H1 (cell line): ENCODE measurements at regions not wholly inside any gene's neighbourhood (a gene's known extent, or its start where the extent isn't known, plus 50 kb on each side); places are given as distances from the start of the nearest gene placed in this dataset.

Experiments
- CTCF ChIA-PET: fragments of 300-600 bp; sonication (Branson Sonifier 250); formaldehyde crosslinking; loops from one replicate; lab custom pipeline; 2021; ENCODE audit not compliant: partially characterized antibody; lab: Charles Lee
- POLR2A ChIA-PET: fragments of 300-600 bp; sonication (Branson Sonifier 250); formaldehyde crosslinking; loops from one replicate; lab custom pipeline; 2021; ENCODE audit warnings: inconsistent platforms; ENCODE audit not compliant: partially characterized antibody; lab: Charles Lee
- DNase-seq, 2 experiments: peaks; one replicate each; pipeline versions ENCODE4 v3.0.0 to v3.0.0-alpha.2; 2010 to 2022; ENCODE audit warnings: low spot score in 2 of 2, low read depth in 1 of 2, mixed read lengths in 1 of 2
- FAIRE-seq: peaks from 2 replicates; lab custom pipeline; 2011; peaks lifted over from hg19 to GRCh38; lab: Jason Lieb, UNC
- H2AFZ ChIP-seq: 2 replicates; pipeline ENCODE4 v1.8.1; 2012; ENCODE audit warnings: low read length, inconsistent platforms
- H2AK5ac ChIP-seq: 2 replicates; pipeline ENCODE4 v1.6.1; 2013; ENCODE audit warnings: low read depth, low read length
- H2BK120ac ChIP-seq: replicated peaks from 2 replicates; pipeline ENCODE3; 2013; ENCODE audit warnings: low read depth, low read length, inconsistent platforms
- H2BK12ac ChIP-seq: 2 replicates; pipeline ENCODE4 v1.6.1; 2013; ENCODE audit warnings: low read depth, low read length
- H2BK15ac ChIP-seq: 2 replicates; pipeline ENCODE4 v1.6.1; 2013; ENCODE audit warnings: low read length
- H2BK20ac ChIP-seq: 2 replicates; pipeline ENCODE4 v1.6.1; 2013; ENCODE audit warnings: low read length
- H2BK5ac ChIP-seq: 2 replicates; pipeline ENCODE4 v1.6.1; 2013; ENCODE audit warnings: low read depth, low read length
- H3K14ac ChIP-seq: 2 replicates; pipeline ENCODE4 v1.6.1; 2013; ENCODE audit warnings: inconsistent platforms; ENCODE audit not compliant: insufficient read length
- H3K18ac ChIP-seq: 2 replicates; pipeline ENCODE4 v1.6.1; 2013; ENCODE audit warnings: low read length; ENCODE audit errors: extremely low read depth
- H3K23ac ChIP-seq: 2 replicates; pipeline ENCODE4 v1.6.1; 2013; ENCODE audit warnings: inconsistent platforms; ENCODE audit not compliant: insufficient read length
- H3K23me2 ChIP-seq: 2 replicates; pipeline ENCODE4 v1.6.1; 2013; ENCODE audit warnings: low read depth, low read length
- H3K27ac ChIP-seq: 2 replicates; pipeline ENCODE4 v1.6.1; 2011; ENCODE audit warnings: low read depth, low read length, inconsistent platforms
- H3K27me3 ChIP-seq, 4 experiments: replicated peaks in 1 of 4; 1 replicate in 1 of 4; 2 replicates in 3 of 4; pipeline versions ENCODE4 v1.6.1 to v1.8.1; 2011 to 2013; ENCODE audit warnings: low read length in 3 of 4, mild to moderate bottlenecking in 3 of 4, inconsistent platforms in 2 of 4, mixed read lengths in 2 of 4, moderate library complexity in 1 of 4; ENCODE audit not compliant: control insufficient read depth in 3 of 4, insufficient read depth in 3 of 4; ENCODE audit errors: extremely low read depth in 1 of 4
- H3K36me3 ChIP-seq, 4 experiments: 2 replicates each; pipeline versions ENCODE4 v1.6.1 to v1.8.1; 2011 to 2013; ENCODE audit warnings: mild to moderate bottlenecking in 4 of 4, low read length in 3 of 4, moderate library complexity in 2 of 4, control low read depth in 1 of 4, inconsistent platforms in 1 of 4; ENCODE audit not compliant: insufficient read depth in 4 of 4, control insufficient read depth in 2 of 4
- H3K4ac ChIP-seq: replicated peaks from 2 replicates; pipeline ENCODE3; 2013; ENCODE audit warnings: low read length, low read depth, mixed read lengths, inconsistent platforms; ENCODE audit not compliant: insufficient read length
- H3K4me1 ChIP-seq, 4 experiments: replicated peaks in 1 of 4; 1 replicate in 1 of 4; 2 replicates in 3 of 4; pipeline versions ENCODE4 v1.6.1 to v1.8.1; 2011 to 2013; ENCODE audit warnings: low read length in 3 of 4, inconsistent platforms in 2 of 4, mixed read lengths in 1 of 4; ENCODE audit not compliant: insufficient read depth in 4 of 4, control insufficient read depth in 3 of 4
- H3K4me2 ChIP-seq, 2 experiments: 2 replicates each; pipeline versions ENCODE4 v1.6.1 to v1.8.1; 2011 to 2013; ENCODE audit warnings: low read depth in 2 of 2, low read length in 2 of 2, control low read depth in 1 of 2, inconsistent platforms in 1 of 2, mild to moderate bottlenecking in 1 of 2; ENCODE audit not compliant: insufficient read depth in 1 of 2
- H3K4me3 ChIP-seq, 4 experiments: fragments of 200-600, 300-600 bp in 1 of 4; sonication (generic), shearing (Covaris generic), sonication (Bioruptor Twin) in 1 of 4; 2 replicates each; pipeline versions ENCODE4 v1.5.1 to v1.8.1; 2011 to 2016; ENCODE audit warnings: low read length in 4 of 4, low read depth in 3 of 4, control low read depth in 2 of 4, inconsistent platforms in 2 of 4, mild to moderate bottlenecking in 2 of 4, mixed read lengths in 1 of 4, moderate library complexity in 1 of 4; ENCODE audit not compliant: insufficient read depth in 2 of 4; ENCODE audit errors: extremely low read depth in 1 of 4
- H3K56ac ChIP-seq: replicated peaks from 2 replicates; pipeline ENCODE3; 2013; ENCODE audit warnings: low read depth, mild to moderate bottlenecking, mixed read lengths, low read length, inconsistent platforms; ENCODE audit not compliant: insufficient read length
- H3K79me1 ChIP-seq: 2 replicates; pipeline ENCODE4 v1.6.1; 2013; ENCODE audit warnings: low read depth, low read length, control low read depth
- H3K79me2 ChIP-seq, 2 experiments: 2 replicates each; pipeline versions ENCODE4 v1.6.1 to v1.8.1; 2012 to 2013; ENCODE audit warnings: low read length in 2 of 2, mild to moderate bottlenecking in 2 of 2, inconsistent platforms in 1 of 2; ENCODE audit not compliant: insufficient read depth in 2 of 2, control insufficient read depth in 1 of 2
- H3K9ac ChIP-seq, 4 experiments: replicated peaks in 1 of 4; 1 replicate in 1 of 4; 2 replicates in 3 of 4; pipeline versions ENCODE4 v1.6.1 to v1.8.1; 2011 to 2013; ENCODE audit warnings: low read depth in 3 of 4, low read length in 3 of 4, control low read depth in 2 of 4, mild to moderate bottlenecking in 2 of 4, moderate library complexity in 2 of 4, inconsistent platforms in 1 of 4; ENCODE audit errors: extremely low read depth in 1 of 4
- H3K9me3 ChIP-seq, 2 experiments: 2 replicates each; pipeline versions ENCODE4 v1.6.1 to v1.8.1; 2012 to 2013; ENCODE audit warnings: mild to moderate bottlenecking in 2 of 2, moderate library complexity in 2 of 2, control low read depth in 1 of 2, inconsistent platforms in 1 of 2, low read depth in 1 of 2, low read length in 1 of 2, mixed read lengths in 1 of 2; ENCODE audit not compliant: insufficient read depth in 2 of 2
- H4K20me1 ChIP-seq, 2 experiments: replicated peaks in 1 of 2; 2 replicates each; pipeline versions ENCODE3 to v1.8.1; 2011 to 2013; ENCODE audit warnings: inconsistent platforms in 2 of 2, low read length in 2 of 2, mild to moderate bottlenecking in 1 of 2; ENCODE audit not compliant: insufficient read depth in 2 of 2, control insufficient read depth in 1 of 2
- H4K5ac ChIP-seq: 2 replicates; pipeline ENCODE4 v1.6.1; 2013; ENCODE audit warnings: low read length, low read depth, mixed read lengths, inconsistent platforms; ENCODE audit not compliant: insufficient read length
- H4K8ac ChIP-seq: 2 replicates; pipeline ENCODE4 v1.8.0; 2013; ENCODE audit warnings: mild to moderate bottlenecking, moderate library complexity, low read length, inconsistent platforms; ENCODE audit not compliant: insufficient read depth; ENCODE audit errors: extremely low read depth
- H4K91ac ChIP-seq: replicated peaks from 2 replicates; pipeline ENCODE3; 2013; ENCODE audit warnings: low read length, mixed read lengths, inconsistent platforms; ENCODE audit not compliant: insufficient read length
- ASH2L ChIP-seq: fragments of 200-600, 300-600 bp; sonication (generic); IDR thresholded peaks from one replicate; pipeline ENCODE4 v1.7.1; 2017; ENCODE audit warnings: low read length
- CTBP2 ChIP-seq: IDR thresholded peaks from 2 replicates; pipeline ENCODE4 v1.7.0; 2011; ENCODE audit warnings: borderline replicate concordance, mild to moderate bottlenecking, moderate library complexity, mixed read lengths, low read length; ENCODE audit not compliant: insufficient read depth, insufficient read length
- HDAC2 ChIP-seq, 2 experiments: fragments of 300-600 bp in 1 of 2; sonication (generic) in 1 of 2; IDR thresholded peaks; 2 replicates each; pipeline ENCODE4 v1.6.1; 2011 to 2012; ENCODE audit warnings: low read depth in 2 of 2, low read length in 2 of 2, mild to moderate bottlenecking in 2 of 2, moderate library complexity in 2 of 2, borderline replicate concordance in 1 of 2, inconsistent platforms in 1 of 2
- RAD21 ChIP-seq, 2 experiments: IDR thresholded peaks in 1 of 2; conservative IDR thresholded peaks in 1 of 2; 2 replicates each; pipeline ENCODE4 v1.6.1; 2011; ENCODE audit warnings: low read depth in 2 of 2, low read length in 2 of 2, improper control_type of control experiment in 1 of 2, inconsistent platforms in 1 of 2, mild to moderate bottlenecking in 1 of 2, moderate library complexity in 1 of 2
- SIN3A ChIP-seq, 2 experiments: IDR thresholded peaks in 1 of 2; conservative IDR thresholded peaks in 1 of 2; 2 replicates each; pipeline ENCODE4 v1.6.1; 2011 to 2012; ENCODE audit warnings: low read length in 2 of 2, improper control_type of control experiment in 1 of 2, low read depth in 1 of 2, mild to moderate bottlenecking in 1 of 2
- SP1 ChIP-seq: IDR thresholded peaks from 2 replicates; pipeline ENCODE4 v1.6.1; 2011; ENCODE audit warnings: low read depth, low read length
- SUZ12 ChIP-seq: fragments of 200-600 bp; sonication (generic); IDR thresholded peaks from 2 replicates; pipeline ENCODE4 v1.6.1; 2012; ENCODE audit warnings: mild to moderate bottlenecking, inconsistent platforms, low read length, moderate library complexity, mixed read lengths
- TBP ChIP-seq: IDR thresholded peaks from 2 replicates; pipeline ENCODE4 v1.6.1; 2011; ENCODE audit warnings: low read depth, low read length, improper control_type of control experiment
- WGBS, 2 experiments: shearing (Covaris generic) in 1 of 2; methylation state at CpG; one replicate each; pipeline versions ENCODE4 v1.1.6 to v1.1.7; 2013 to 2015; ENCODE audit warnings: low lambda C conversion rate in 2 of 2, mixed read lengths in 2 of 2, inconsistent platforms in 1 of 2, low coverage in 1 of 2, missing lambda C conversion rate in 1 of 2; ENCODE audit not compliant: insufficient replicate concordance in 2 of 2, insufficient coverage in 1 of 2, insufficient read length in 1 of 2; ENCODE audit errors: extremely low coverage in 1 of 2, missing lambda C conversion rate in 1 of 2; 5-methylcytosine and 5-hydroxymethylcytosine counted together
- TF ChIP-seq, protein P1 (sequence below): IDR thresholded peaks from 2 replicates; pipeline ENCODE4 v1.6.1; 2012; ENCODE audit warnings: inconsistent platforms
- TF ChIP-seq, protein P2 (sequence below), 3 experiments: IDR thresholded peaks; 1 replicate in 2 of 3; 2 replicates in 1 of 3; pipeline versions ENCODE4 v1.5.1 to v1.6.1; 2011; ENCODE audit warnings: low read length in 3 of 3, mild to moderate bottlenecking in 3 of 3, inconsistent platforms in 2 of 3, low read depth in 1 of 3, moderate library complexity in 1 of 3; ENCODE audit not compliant: insufficient read depth in 1 of 3; ENCODE audit errors: control extremely low read depth in 1 of 3

DNA sequence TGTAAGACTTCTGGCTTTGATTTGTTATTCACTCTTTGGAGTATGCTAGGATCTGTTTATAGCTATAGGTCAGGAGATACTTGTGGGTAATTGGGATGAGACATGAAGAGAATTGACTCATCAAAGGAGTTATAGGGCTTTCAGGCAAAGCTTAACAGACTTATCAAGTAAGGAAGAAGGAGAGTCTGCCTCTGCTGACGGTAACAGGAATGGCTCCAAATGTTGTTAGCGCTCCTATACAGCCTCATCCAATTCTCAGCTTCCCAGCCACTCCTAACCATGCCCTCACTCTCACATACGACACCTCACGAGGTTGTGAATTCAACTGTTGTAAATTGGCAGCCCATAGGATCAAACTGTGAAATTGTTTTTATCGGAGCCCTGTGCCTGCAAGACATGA lies 140.5 kb downstream of the KCNA5 start:
- 73% methylated on average over 5 of the region's 5 CpGs; no CpG with 5 or more reads in 1 of the 2 experiments for WGBS, 2 experiments
- Histone ChIP-seq H2BK5ac (no peak overlapping the region), H2AK5ac (no peak overlapping the region), H3K56ac (no peak overlapping the region), H3K4me2 (no peak overlapping the region), H2AFZ (no peak overlapping the region), H3K18ac (no peak overlapping the region), H3K79me1 (no peaks in the 10 kb centered on the region), H3K4me3 (no peak overlapping the region), H4K8ac (no peak overlapping the region), H3K79me2 (no peaks in the 10 kb centered on the region), H2BK120ac (no peak overlapping the region), H4K20me1 (no peaks in the 10 kb centered on the region), H3K14ac (no peak overlapping the region), H3K36me3 (no peaks in the 10 kb centered on the region; a peak in 1 of 8 replicates), H3K9me3 (no peaks in the 10 kb centered on the region), H3K23ac (no peak overlapping the region), H3K27me3 (no peaks in the 10 kb centered on the region), H3K4me1 (no peaks in the 10 kb centered on the region), H3K4ac (no peak overlapping the region), H2BK15ac (no peak overlapping the region), H4K5ac (no peak overlapping the region), H2BK20ac (no peak overlapping the region), H3K27ac (no peak overlapping the region), H2BK12ac (no peak overlapping the region), H3K23me2 (no peaks in the 10 kb centered on the region), H4K91ac (no peak overlapping the region), H3K9ac (no peak overlapping the region)
- CTCF ChIA-PET = interaction anchor here (0.6 to 3.6 kb wide), 15 partner anchors 8 to 1365 kb away, joined by 3 to 28 read pairs (median 3); no protein-coding TSS in a partner anchor
- POLR2A ChIA-PET = interaction anchor here (0.7 to 1.1 kb wide), 2 partner anchors 10 to 16 kb away, joined by 3 read pairs; no protein-coding TSS in a partner anchor
- no peak for FAIRE-seq
- no peak for DNase-seq
- no peak for TF ChIP-seq CTBP2
- no peak for TF ChIP-seq ASH2L
- TF ChIP-seq SUZ12 = no peak
- TF ChIP-seq SP1 = no peak
- TF ChIP-seq, protein P1, sequence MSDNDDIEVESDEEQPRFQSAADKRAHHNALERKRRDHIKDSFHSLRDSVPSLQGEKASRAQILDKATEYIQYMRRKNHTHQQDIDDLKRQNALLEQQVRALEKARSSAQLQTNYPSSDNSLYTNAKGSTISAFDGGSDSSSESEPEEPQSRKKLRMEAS = no peak
- TF ChIP-seq, protein P2, sequence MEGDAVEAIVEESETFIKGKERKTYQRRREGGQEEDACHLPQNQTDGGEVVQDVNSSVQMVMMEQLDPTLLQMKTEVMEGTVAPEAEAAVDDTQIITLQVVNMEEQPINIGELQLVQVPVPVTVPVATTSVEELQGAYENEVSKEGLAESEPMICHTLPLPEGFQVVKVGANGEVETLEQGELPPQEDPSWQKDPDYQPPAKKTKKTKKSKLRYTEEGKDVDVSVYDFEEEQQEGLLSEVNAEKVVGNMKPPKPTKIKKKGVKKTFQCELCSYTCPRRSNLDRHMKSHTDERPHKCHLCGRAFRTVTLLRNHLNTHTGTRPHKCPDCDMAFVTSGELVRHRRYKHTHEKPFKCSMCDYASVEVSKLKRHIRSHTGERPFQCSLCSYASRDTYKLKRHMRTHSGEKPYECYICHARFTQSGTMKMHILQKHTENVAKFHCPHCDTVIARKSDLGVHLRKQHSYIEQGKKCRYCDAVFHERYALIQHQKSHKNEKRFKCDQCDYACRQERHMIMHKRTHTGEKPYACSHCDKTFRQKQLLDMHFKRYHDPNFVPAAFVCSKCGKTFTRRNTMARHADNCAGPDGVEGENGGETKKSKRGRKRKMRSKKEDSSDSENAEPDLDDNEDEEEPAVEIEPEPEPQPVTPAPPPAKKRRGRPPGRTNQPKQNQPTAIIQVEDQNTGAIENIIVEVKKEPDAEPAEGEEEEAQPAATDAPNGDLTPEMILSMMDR (IDR thresholded peaks at IDR 0.05; ENCODE audit: control extremely low read depth in 1 of 3, insufficient read depth in 1 of 3, low read depth in 1 of 3, low read length in 3 of 3) = peak in 1 of 3 experiments; percentile 26; a peak in 1 of 4 replicates
- TF ChIP-seq TBP = no peak
- peak in 1 of 2 experiments; percentile 3; a peak in 1 of 4 replicates for TF ChIP-seq RAD21 (IDR thresholded peaks at IDR 0.05 in 1 of 2, conservative IDR thresholded peaks at IDR 0.05 in 1 of 2; ENCODE audit: low read depth in 2 of 2, low read length in 2 of 2)
- TF ChIP-seq HDAC2 (IDR thresholded peaks at IDR 0.05; ENCODE audit: borderline replicate concordance in 1 of 2, low read depth in 2 of 2, low read length in 2 of 2) = no peak
- TF ChIP-seq SIN3A (conservative IDR thresholded peaks at IDR 0.05 in 1 of 2, IDR thresholded peaks at IDR 0.05 in 1 of 2; ENCODE audit: low read depth in 1 of 2, low read length in 2 of 2) = no peak
